ENCODE measurements at regions not wholly inside any gene's neighbourhood (a gene's known extent, or its start where the extent isn't known, plus 50 kb on each side); places are given as distances from the start of the nearest gene placed in this dataset.
"Not testable (repeated sequence)": the region's sequence is repeated elsewhere in the genome, so short reads cannot be mapped to it uniquely, and the experiment has no call there.

- H3K4me3 ChIP-seq (ENCODE audit: low read depth, low read length): no peak overlapping the region
- no peak for TF ChIP-seq CTCF (IDR thresholded peaks at IDR 0.05; ENCODE audit: control insufficient read depth, extremely low read depth, insufficient read depth)
- no peak for DNase-seq (ENCODE audit: low read depth)
These were observed 56.0 kb upstream of the LRPPRC start for GRCh38 chr2:44051593-44052347.

- no peak for DNase-seq (ENCODE audit: low read depth)
- TF ChIP-seq CTCF (IDR thresholded peaks at IDR 0.05; ENCODE audit: control insufficient read depth, extremely low read depth, insufficient read depth): no peak
- H3K4me3 ChIP-seq (ENCODE audit: low read depth, low read length): no peak overlapping the region
These were observed 56.8 kb upstream of the LRPPRC start for GRCh38 chr2:44052584-44052983.

GRCh38 chr2:44053052-44053451, 57.3 kb upstream of the LRPPRC start:
- TF ChIP-seq CTCF (IDR thresholded peaks at IDR 0.05; ENCODE audit: control insufficient read depth, extremely low read depth, insufficient read depth): no peak
- DNase-seq (ENCODE audit: low read depth): no peak
- H3K4me3 ChIP-seq (ENCODE audit: low read depth, low read length): no peak overlapping the region

- no peak for TF ChIP-seq CTCF (IDR thresholded peaks at IDR 0.05; ENCODE audit: control insufficient read depth, extremely low read depth, insufficient read depth)
- H3K4me3 ChIP-seq (ENCODE audit: low read depth, low read length): no peak overlapping the region
- no peak for DNase-seq (ENCODE audit: low read depth)
These were observed 57.7 kb upstream of the LRPPRC start for GRCh38 chr2:44053456-44053855.

- TF ChIP-seq CTCF (IDR thresholded peaks at IDR 0.05; ENCODE audit: control insufficient read depth, extremely low read depth, insufficient read depth): no peak
- no peak for DNase-seq (ENCODE audit: low read depth)
These were observed 59.4 kb upstream of the LRPPRC start for GRCh38 chr2:44055229-44055628.

GRCh38 chr2:44055664-44056063, 59.9 kb upstream of the LRPPRC start:
- DNase-seq (ENCODE audit: low read depth): peak; percentile 6
- TF ChIP-seq CTCF (IDR thresholded peaks at IDR 0.05; ENCODE audit: control insufficient read depth, extremely low read depth, insufficient read depth): no peak
- no peak overlapping the region for H3K4me3 ChIP-seq (ENCODE audit: low read depth, low read length)

More at GRCh38 chr2:44055229-44055628, 59.4 kb upstream of the LRPPRC start:
- H3K4me3 ChIP-seq (ENCODE audit: low read depth, low read length): no peak overlapping the region

GRCh38 chr2:44056947-44057346, 61.2 kb upstream of the LRPPRC start:
- no peak for TF ChIP-seq CTCF (IDR thresholded peaks at IDR 0.05; ENCODE audit: control insufficient read depth, extremely low read depth, insufficient read depth)
- no peak for DNase-seq (ENCODE audit: low read depth)
- no peak overlapping the region for H3K4me3 ChIP-seq (ENCODE audit: low read depth, low read length)

GRCh38 chr2:44060286-44060685, 64.5 kb upstream of the LRPPRC start:
- not testable (repeated sequence) for H3K4me3 ChIP-seq (ENCODE audit: low read depth, low read length); DNase-seq (ENCODE audit: low read depth)
